ENCODE measurements at regions not wholly inside any gene's neighbourhood (a gene's known extent, or its start where the extent isn't known, plus 50 kb on each side); places are given as distances from the start of the nearest gene placed in this dataset.

DNA sequence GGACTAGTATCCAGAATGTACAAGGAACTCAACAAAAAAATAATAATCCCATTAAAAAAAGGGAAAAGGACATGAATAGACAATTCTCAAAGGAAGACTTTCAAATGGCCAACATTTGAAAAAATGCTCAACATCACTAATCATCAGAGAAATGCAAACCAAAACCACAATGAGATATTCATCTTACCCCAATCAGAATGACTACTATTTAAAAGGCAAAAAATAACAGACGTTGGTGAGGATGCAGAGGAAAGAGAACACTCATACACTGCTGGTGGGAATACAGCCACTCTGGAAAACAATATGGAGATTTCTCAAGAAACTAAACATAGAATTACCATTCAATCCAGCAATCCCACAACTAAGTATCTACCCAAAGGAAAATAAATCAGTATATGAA lies 133.1 kb downstream of the KDR start:
- no peak for TF ChIP-seq EZH2 (IDR thresholded peaks at IDR 0.05; ENCODE audit: borderline replicate concordance, insufficient read depth, low read depth, low read length, poor library complexity, severe bottlenecking)
- TF ChIP-seq, protein P1, sequence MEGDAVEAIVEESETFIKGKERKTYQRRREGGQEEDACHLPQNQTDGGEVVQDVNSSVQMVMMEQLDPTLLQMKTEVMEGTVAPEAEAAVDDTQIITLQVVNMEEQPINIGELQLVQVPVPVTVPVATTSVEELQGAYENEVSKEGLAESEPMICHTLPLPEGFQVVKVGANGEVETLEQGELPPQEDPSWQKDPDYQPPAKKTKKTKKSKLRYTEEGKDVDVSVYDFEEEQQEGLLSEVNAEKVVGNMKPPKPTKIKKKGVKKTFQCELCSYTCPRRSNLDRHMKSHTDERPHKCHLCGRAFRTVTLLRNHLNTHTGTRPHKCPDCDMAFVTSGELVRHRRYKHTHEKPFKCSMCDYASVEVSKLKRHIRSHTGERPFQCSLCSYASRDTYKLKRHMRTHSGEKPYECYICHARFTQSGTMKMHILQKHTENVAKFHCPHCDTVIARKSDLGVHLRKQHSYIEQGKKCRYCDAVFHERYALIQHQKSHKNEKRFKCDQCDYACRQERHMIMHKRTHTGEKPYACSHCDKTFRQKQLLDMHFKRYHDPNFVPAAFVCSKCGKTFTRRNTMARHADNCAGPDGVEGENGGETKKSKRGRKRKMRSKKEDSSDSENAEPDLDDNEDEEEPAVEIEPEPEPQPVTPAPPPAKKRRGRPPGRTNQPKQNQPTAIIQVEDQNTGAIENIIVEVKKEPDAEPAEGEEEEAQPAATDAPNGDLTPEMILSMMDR (IDR thresholded peaks at IDR 0.05), result no peak
- Histone ChIP-seq H3K36me3 (replicated peaks in 1 of 2; ENCODE audit: control extremely low read depth in 1 of 2, control insufficient read depth in 1 of 2, extremely low read depth in 1 of 2, insufficient read depth in 2 of 2, low read length in 1 of 2) (no peaks in the 10 kb centered on the region), H3K79me2 (ENCODE audit: control insufficient read depth, insufficient read depth, low read length) (no peaks in the 10 kb centered on the region), H3K27me3 (replicated peaks in 1 of 4; ENCODE audit: control extremely low read depth in 1 of 4, control insufficient read depth in 3 of 4, insufficient read depth in 4 of 4, low read length in 3 of 4) (no peaks in the 10 kb centered on the region), H3K4me2 (replicated peaks; ENCODE audit: low read depth, low read length, poor library complexity, severe bottlenecking) (no peak overlapping the region), H2AFZ (ENCODE audit: insufficient read depth, low read depth, low read length, poor library complexity, severe bottlenecking) (no peak overlapping the region), H3K27ac (ENCODE audit: low read length in 2 of 2) (no peak overlapping the region), H3K4me1 (ENCODE audit: control insufficient read depth in 2 of 2, insufficient read depth in 2 of 2, low read length in 2 of 2) (no peaks in the 10 kb centered on the region), H3K9me3 (ENCODE audit: control extremely low read depth in 1 of 3, control insufficient read depth in 2 of 3, insufficient read depth in 1 of 3, low read length in 2 of 3) (peaks cover 3 to 16% (median 11%) of the 10 kb centered on the region in 3 donors), H3K4me3 (ENCODE audit: control extremely low read depth in 1 of 5, extremely low read depth in 1 of 5, insufficient read depth in 1 of 5, low read depth in 2 of 5, low read length in 4 of 5) (no peak overlapping the region), H3K9ac (ENCODE audit: low read length) (no peak overlapping the region), H4K20me1 (ENCODE audit: control insufficient read depth, insufficient read depth, low read length, poor library complexity, severe bottlenecking) (no peaks in the 10 kb centered on the region)
- intact Hi-C loops (cut with micrococcal nuclease), result no loop called here
- Mint-ChIP-seq H3K27me3 (no peaks in the 10 kb centered on the region), H3K4me3 (no peak overlapping the region), H3K27ac (no peak overlapping the region), H3K4me1 (no peaks in the 10 kb centered on the region), H3K9me3 (ENCODE audit: insufficient read depth) (peaks cover 6% of the 10 kb centered on the region)
- CTCF ChIA-PET, result no interaction called here
- POLR2A ChIA-PET, result no interaction called here
- ATAC-seq (ENCODE audit: low read depth) (no peak), DNase-seq (no peak)
- no CpG with 5 or more reads among the region's 1 CpG for WGBS (ENCODE audit: insufficient coverage)

DNA sequence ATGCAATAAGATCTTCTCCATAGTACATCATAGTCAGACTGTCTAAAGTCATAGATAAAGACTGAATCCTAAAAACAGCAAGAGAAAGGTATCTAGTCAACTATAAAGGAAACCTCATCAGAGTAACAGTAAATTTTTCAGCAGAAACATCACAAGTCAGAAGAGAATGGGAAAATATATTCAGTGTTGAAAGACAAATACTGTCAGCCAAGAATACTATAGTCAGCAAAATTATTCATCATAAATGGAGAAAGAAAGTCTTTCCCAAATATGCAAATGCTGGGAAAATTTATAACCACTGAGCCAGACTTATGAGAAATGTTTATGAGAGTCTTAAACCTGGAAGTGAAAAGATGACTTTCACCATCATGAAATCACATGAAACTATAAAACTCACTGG lies 136.7 kb downstream of the KDR start:
- Mint-ChIP-seq H3K4me1 (no peaks in the 10 kb centered on the region), H3K27me3 (no peaks in the 10 kb centered on the region), H3K27ac (no peak overlapping the region), H3K4me3 (no peak overlapping the region), H3K9me3 (ENCODE audit: insufficient read depth) (peaks cover 9% of the 10 kb centered on the region)
- Histone ChIP-seq H3K4me3 (ENCODE audit: control extremely low read depth in 1 of 5, extremely low read depth in 1 of 5, insufficient read depth in 1 of 5, low read depth in 2 of 5, low read length in 4 of 5) (no peak overlapping the region), H3K27ac (ENCODE audit: low read length in 2 of 2) (no peak overlapping the region), H3K4me2 (replicated peaks; ENCODE audit: low read depth, low read length, poor library complexity, severe bottlenecking) (no peak overlapping the region), H3K9ac (ENCODE audit: low read length) (no peak overlapping the region), H3K79me2 (ENCODE audit: control insufficient read depth, insufficient read depth, low read length) (no peaks in the 10 kb centered on the region), H2AFZ (ENCODE audit: insufficient read depth, low read depth, low read length, poor library complexity, severe bottlenecking) (no peak overlapping the region), H3K36me3 (replicated peaks in 1 of 2; ENCODE audit: control extremely low read depth in 1 of 2, control insufficient read depth in 1 of 2, extremely low read depth in 1 of 2, insufficient read depth in 2 of 2, low read length in 1 of 2) (no peaks in the 10 kb centered on the region), H3K9me3 (ENCODE audit: control extremely low read depth in 1 of 3, control insufficient read depth in 2 of 3, insufficient read depth in 1 of 3, low read length in 2 of 3) (peaks cover 3 to 25% (median 15%) of the 10 kb centered on the region in 3 donors), H3K4me1 (ENCODE audit: control insufficient read depth in 2 of 2, insufficient read depth in 2 of 2, low read length in 2 of 2) (no peaks in the 10 kb centered on the region), H3K27me3 (replicated peaks in 1 of 4; ENCODE audit: control extremely low read depth in 1 of 4, control insufficient read depth in 3 of 4, insufficient read depth in 4 of 4, low read length in 3 of 4) (no peaks in the 10 kb centered on the region), H4K20me1 (ENCODE audit: control insufficient read depth, insufficient read depth, low read length, poor library complexity, severe bottlenecking) (no peaks in the 10 kb centered on the region)
- DNase-seq (no peak), ATAC-seq (ENCODE audit: low read depth) (no peak)
- CTCF ChIA-PET, result no interaction called here
- intact Hi-C loops (cut with micrococcal nuclease), result no loop called here
- TF ChIP-seq EZH2 (IDR thresholded peaks at IDR 0.05; ENCODE audit: borderline replicate concordance, insufficient read depth, low read depth, low read length, poor library complexity, severe bottlenecking), result no peak
- TF ChIP-seq, protein P1 (IDR thresholded peaks at IDR 0.05), result no peak
- POLR2A ChIA-PET, result no interaction called here

Data from B cell (primary cell).